Liver (tissue), 8 donors: ENCODE measurements at regions not wholly inside any gene's neighbourhood (a gene's known extent, or its start where the extent isn't known, plus 50 kb on each side); places are given as distances from the start of the nearest gene placed in this dataset.
A peak's percentile ranks its signal among the peaks of the same experiment; 100 is the strongest.

ENCODE experiments used
- DNase-seq: peaks from one replicate; pipeline ENCODE4 v3.0.0-alpha.2; 2017; ENCODE audit warnings: low spot score
- H3K27ac ChIP-seq, 2 donors: one replicate each; pipeline ENCODE4 v1.7.0; 2013; ENCODE audit warnings: inconsistent platforms in 2 of 2, low read length in 2 of 2, control low read depth in 1 of 2, low read depth in 1 of 2, mild to moderate bottlenecking in 1 of 2
- H3K27me3 ChIP-seq, 4 donors: one replicate each; pipeline versions ENCODE4 v1.6.1 to v1.7.0; 2013; ENCODE audit warnings: low read length in 3 of 4, inconsistent platforms in 1 of 4, mild to moderate bottlenecking in 1 of 4, moderate library complexity in 1 of 4; ENCODE audit not compliant: control insufficient read depth in 4 of 4, insufficient read depth in 4 of 4
- H3K36me3 ChIP-seq, 4 donors: one replicate each; pipeline versions ENCODE4 v1.6.1 to v1.7.0; 2013; ENCODE audit warnings: low read length in 3 of 4, mild to moderate bottlenecking in 3 of 4, low read depth in 1 of 4, moderate library complexity in 1 of 4; ENCODE audit not compliant: control insufficient read depth in 4 of 4, insufficient read depth in 3 of 4
- H3K4me1 ChIP-seq, 4 donors: one replicate each; pipeline versions ENCODE4 v1.6.1 to v1.7.0; 2013; ENCODE audit warnings: low read length in 3 of 4, mild to moderate bottlenecking in 3 of 4, moderate library complexity in 1 of 4; ENCODE audit not compliant: control insufficient read depth in 4 of 4, insufficient read depth in 4 of 4
- H3K4me3 ChIP-seq, 3 donors: one replicate each; pipeline versions ENCODE4 v1.6.1 to v1.7.0; 2013; ENCODE audit warnings: low read length in 3 of 3, control low read depth in 1 of 3, low read depth in 1 of 3, mild to moderate bottlenecking in 1 of 3
- H3K9ac ChIP-seq, 2 donors: one replicate each; pipeline ENCODE4 v1.7.0; 2013; ENCODE audit warnings: low read length in 2 of 2, mild to moderate bottlenecking in 2 of 2, moderate library complexity in 2 of 2, control low read depth in 1 of 2, low read depth in 1 of 2
- H3K9me3 ChIP-seq, 4 donors: one replicate each; pipeline versions ENCODE4 v1.6.1 to v1.7.0; 2013; ENCODE audit warnings: low read length in 3 of 4; ENCODE audit not compliant: control insufficient read depth in 4 of 4
- EGR1 ChIP-seq, 2 donors: IDR thresholded peaks; 2 replicates each; pipeline ENCODE4 v1.6.1; 2016 to 2018; ENCODE audit warnings: antibody characterized with exemption in 2 of 2, low read depth in 2 of 2
- FOXA1 ChIP-seq: IDR thresholded peaks from 2 replicates; pipeline ENCODE4 v1.6.1; 2016; ENCODE audit warnings: antibody characterized with exemption
- FOXA2 ChIP-seq: IDR thresholded peaks from 2 replicates; pipeline ENCODE4 v1.6.1; 2016; ENCODE audit warnings: antibody characterized with exemption
- GABPA ChIP-seq, 2 donors: IDR thresholded peaks in 1 of 2; conservative IDR thresholded peaks in 1 of 2; 2 replicates each; pipeline ENCODE4 v1.6.1; 2016; ENCODE audit warnings: antibody characterized with exemption in 2 of 2, mild to moderate bottlenecking in 1 of 2, moderate library complexity in 1 of 2
- HNF4A ChIP-seq, 2 donors: conservative IDR thresholded peaks; 2 replicates each; pipeline ENCODE4 v1.6.1; 2016; ENCODE audit warnings: antibody characterized with exemption in 2 of 2, mild to moderate bottlenecking in 2 of 2
- NR2F2 ChIP-seq: IDR thresholded peaks from 2 replicates; pipeline ENCODE4 v1.6.1; 2016; ENCODE audit warnings: antibody characterized with exemption
- RAD21 ChIP-seq, 2 donors: IDR thresholded peaks; 2 replicates each; pipeline ENCODE4 v1.6.1; 2016; ENCODE audit warnings: antibody characterized with exemption in 2 of 2, mild to moderate bottlenecking in 2 of 2
- SP1 ChIP-seq: IDR thresholded peaks from 2 replicates; pipeline ENCODE4 v1.6.1; 2018; ENCODE audit warnings: antibody characterized with exemption, mild to moderate bottlenecking
- TAF1 ChIP-seq: conservative IDR thresholded peaks from 2 replicates; pipeline ENCODE4 v1.6.1; 2016; ENCODE audit warnings: antibody characterized with exemption, mild to moderate bottlenecking
- YY1 ChIP-seq: IDR thresholded peaks from 2 replicates; pipeline ENCODE4 v1.6.1; 2016; ENCODE audit warnings: antibody characterized with exemption, mild to moderate bottlenecking
- WGBS: extraction: QIAGEN DNeasy Blood & Tissue Kit; methylation state at CpG from one replicate; pipeline ENCODE4 v1.1.7; 2013; 5-methylcytosine and 5-hydroxymethylcytosine counted together
- TF ChIP-seq, protein P1 (sequence below): fragments of 150-350 bp; IDR thresholded peaks from 2 replicates; pipeline ENCODE4 v1.5.1; 2017; ENCODE audit warnings: improper control_type of control experiment, low read depth, low read length; ENCODE audit not compliant: missing input control
- TF ChIP-seq, protein P2 (sequence below): IDR thresholded peaks from 2 replicates; pipeline ENCODE4 v1.6.1; 2016; ENCODE audit warnings: antibody characterized with exemption
- TF ChIP-seq, protein P3 (sequence below): IDR thresholded peaks from 2 replicates; pipeline ENCODE4 v1.6.1; 2016; ENCODE audit warnings: antibody characterized with exemption, mild to moderate bottlenecking
- TF ChIP-seq, protein P4 (sequence below): IDR thresholded peaks from 2 replicates; pipeline ENCODE4 v1.6.1; 2016; ENCODE audit warnings: antibody characterized with exemption
- donor health status: healthy.
- donor health status: healthy.
- donor health status: healthy.
- donor health status: healthy.
- donor health status: healthy.

DNA sequence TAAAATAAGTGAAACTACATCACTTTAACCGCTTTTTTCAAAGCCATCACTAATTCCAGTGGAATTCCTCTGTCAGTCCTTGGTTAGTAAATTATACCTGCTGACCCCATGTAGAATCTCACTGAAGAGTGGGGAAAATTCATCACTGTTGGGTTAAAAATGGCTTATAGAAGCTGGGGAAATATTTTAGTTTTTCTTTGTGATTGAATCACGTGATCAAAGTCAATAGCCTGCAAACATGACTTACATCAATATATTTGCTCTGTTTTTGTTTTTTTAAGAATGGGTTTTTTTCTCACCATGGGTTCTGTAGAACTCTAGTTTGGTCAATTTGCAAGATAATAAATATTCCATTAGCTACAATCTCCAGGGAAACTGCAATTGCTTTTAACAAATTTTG lies 445.2 kb upstream of the FAM47C start:
- Histone ChIP-seq H3K36me3 (no peaks in the 10 kb centered on the region), H3K27ac (no peak overlapping the region), H3K4me1 (no peaks in the 10 kb centered on the region), H3K27me3 (no peaks in the 10 kb centered on the region), H3K9me3 (no peaks in the 10 kb centered on the region), H3K4me3 (no peak overlapping the region), H3K9ac (no peak overlapping the region)
- no peak for DNase-seq
- TF ChIP-seq GABPA (IDR thresholded peaks at IDR 0.05 in 1 of 2, conservative IDR thresholded peaks at IDR 0.05 in 1 of 2), result no peak
- TF ChIP-seq, protein P1, sequence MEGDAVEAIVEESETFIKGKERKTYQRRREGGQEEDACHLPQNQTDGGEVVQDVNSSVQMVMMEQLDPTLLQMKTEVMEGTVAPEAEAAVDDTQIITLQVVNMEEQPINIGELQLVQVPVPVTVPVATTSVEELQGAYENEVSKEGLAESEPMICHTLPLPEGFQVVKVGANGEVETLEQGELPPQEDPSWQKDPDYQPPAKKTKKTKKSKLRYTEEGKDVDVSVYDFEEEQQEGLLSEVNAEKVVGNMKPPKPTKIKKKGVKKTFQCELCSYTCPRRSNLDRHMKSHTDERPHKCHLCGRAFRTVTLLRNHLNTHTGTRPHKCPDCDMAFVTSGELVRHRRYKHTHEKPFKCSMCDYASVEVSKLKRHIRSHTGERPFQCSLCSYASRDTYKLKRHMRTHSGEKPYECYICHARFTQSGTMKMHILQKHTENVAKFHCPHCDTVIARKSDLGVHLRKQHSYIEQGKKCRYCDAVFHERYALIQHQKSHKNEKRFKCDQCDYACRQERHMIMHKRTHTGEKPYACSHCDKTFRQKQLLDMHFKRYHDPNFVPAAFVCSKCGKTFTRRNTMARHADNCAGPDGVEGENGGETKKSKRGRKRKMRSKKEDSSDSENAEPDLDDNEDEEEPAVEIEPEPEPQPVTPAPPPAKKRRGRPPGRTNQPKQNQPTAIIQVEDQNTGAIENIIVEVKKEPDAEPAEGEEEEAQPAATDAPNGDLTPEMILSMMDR, result no peak
- TF ChIP-seq, protein P2, sequence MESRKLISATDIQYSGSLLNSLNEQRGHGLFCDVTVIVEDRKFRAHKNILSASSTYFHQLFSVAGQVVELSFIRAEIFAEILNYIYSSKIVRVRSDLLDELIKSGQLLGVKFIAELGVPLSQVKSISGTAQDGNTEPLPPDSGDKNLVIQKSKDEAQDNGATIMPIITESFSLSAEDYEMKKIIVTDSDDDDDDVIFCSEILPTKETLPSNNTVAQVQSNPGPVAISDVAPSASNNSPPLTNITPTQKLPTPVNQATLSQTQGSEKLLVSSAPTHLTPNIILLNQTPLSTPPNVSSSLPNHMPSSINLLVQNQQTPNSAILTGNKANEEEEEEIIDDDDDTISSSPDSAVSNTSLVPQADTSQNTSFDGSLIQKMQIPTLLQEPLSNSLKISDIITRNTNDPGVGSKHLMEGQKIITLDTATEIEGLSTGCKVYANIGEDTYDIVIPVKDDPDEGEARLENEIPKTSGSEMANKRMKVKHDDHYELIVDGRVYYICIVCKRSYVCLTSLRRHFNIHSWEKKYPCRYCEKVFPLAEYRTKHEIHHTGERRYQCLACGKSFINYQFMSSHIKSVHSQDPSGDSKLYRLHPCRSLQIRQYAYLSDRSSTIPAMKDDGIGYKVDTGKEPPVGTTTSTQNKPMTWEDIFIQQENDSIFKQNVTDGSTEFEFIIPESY, result no peak
- no peak for TF ChIP-seq EGR1 (IDR thresholded peaks at IDR 0.05; ENCODE audit: low read depth in 2 of 2)
- no peak for TF ChIP-seq HNF4A (conservative IDR thresholded peaks at IDR 0.05)
- TF ChIP-seq TAF1, result no peak
- no peak for TF ChIP-seq FOXA1
- WGBS, result 60% methylated on average over 2 of the region's 2 CpGs

DNA sequence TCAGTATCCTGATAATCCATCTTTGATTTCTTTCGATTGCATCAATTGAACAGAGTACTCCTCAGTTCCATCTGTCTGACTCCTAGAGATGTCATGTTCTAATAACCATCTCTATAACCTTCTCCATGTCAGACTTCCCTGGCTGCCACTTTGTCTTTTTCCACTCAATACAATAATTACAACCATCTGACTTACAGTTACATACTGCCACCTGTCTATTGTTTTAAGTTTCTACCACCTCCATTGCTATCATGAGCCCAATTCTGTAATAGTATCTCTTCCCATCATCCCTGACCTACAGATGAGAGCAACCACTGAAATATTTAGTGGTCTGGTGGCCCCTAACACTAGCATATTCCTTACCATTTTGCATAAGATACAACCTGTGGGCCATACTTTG lies 439.2 kb upstream of the FAM47C start:
- no peak overlapping the region for H3K4me3 ChIP-seq

DNA sequence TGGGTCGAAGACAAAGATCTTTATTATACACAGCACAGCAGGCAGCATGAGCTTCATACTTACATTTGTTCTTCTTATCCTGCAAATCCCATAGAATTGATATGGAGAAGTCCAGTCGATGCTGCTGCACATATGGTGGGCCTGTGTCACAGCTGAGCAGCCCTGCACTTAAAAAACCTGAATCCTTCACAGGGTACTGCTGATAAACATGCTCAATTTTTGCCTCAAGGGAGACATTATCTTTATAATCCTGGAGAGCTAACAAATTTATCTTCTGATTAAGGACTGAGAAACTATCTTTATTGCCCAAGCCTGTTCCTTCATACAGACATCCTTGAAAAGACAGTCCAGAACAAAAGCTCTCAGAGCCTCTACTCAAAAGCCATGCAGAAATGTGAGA lies 434.4 kb upstream of the FAM47C start:
- H3K9ac ChIP-seq, result no peak overlapping the region
- H3K27ac ChIP-seq, result no peak overlapping the region
- no peaks in the 10 kb centered on the region for H3K36me3 ChIP-seq
- no peak overlapping the region for H3K4me3 ChIP-seq
- no peaks in the 10 kb centered on the region for H3K9me3 ChIP-seq
- H3K27me3 ChIP-seq, result no peaks in the 10 kb centered on the region
- no peaks in the 10 kb centered on the region for H3K4me1 ChIP-seq
- no peak for DNase-seq
- 59% methylated on average over 2 of the region's 2 CpGs for WGBS
- no peak for TF ChIP-seq FOXA2
- TF ChIP-seq HNF4A (conservative IDR thresholded peaks at IDR 0.05), result no peak
- TF ChIP-seq, protein P3, sequence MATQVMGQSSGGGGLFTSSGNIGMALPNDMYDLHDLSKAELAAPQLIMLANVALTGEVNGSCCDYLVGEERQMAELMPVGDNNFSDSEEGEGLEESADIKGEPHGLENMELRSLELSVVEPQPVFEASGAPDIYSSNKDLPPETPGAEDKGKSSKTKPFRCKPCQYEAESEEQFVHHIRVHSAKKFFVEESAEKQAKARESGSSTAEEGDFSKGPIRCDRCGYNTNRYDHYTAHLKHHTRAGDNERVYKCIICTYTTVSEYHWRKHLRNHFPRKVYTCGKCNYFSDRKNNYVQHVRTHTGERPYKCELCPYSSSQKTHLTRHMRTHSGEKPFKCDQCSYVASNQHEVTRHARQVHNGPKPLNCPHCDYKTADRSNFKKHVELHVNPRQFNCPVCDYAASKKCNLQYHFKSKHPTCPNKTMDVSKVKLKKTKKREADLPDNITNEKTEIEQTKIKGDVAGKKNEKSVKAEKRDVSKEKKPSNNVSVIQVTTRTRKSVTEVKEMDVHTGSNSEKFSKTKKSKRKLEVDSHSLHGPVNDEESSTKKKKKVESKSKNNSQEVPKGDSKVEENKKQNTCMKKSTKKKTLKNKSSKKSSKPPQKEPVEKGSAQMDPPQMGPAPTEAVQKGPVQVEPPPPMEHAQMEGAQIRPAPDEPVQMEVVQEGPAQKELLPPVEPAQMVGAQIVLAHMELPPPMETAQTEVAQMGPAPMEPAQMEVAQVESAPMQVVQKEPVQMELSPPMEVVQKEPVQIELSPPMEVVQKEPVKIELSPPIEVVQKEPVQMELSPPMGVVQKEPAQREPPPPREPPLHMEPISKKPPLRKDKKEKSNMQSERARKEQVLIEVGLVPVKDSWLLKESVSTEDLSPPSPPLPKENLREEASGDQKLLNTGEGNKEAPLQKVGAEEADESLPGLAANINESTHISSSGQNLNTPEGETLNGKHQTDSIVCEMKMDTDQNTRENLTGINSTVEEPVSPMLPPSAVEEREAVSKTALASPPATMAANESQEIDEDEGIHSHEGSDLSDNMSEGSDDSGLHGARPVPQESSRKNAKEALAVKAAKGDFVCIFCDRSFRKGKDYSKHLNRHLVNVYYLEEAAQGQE, result no peak
- TF ChIP-seq, protein P2, result no peak
- TF ChIP-seq YY1, result no peak
- no peak for TF ChIP-seq SP1
- TF ChIP-seq NR2F2, result no peak
- TF ChIP-seq, protein P4, sequence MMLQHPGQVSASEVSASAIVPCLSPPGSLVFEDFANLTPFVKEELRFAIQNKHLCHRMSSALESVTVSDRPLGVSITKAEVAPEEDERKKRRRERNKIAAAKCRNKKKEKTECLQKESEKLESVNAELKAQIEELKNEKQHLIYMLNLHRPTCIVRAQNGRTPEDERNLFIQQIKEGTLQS, result no peak
- no peak for TF ChIP-seq EGR1 (IDR thresholded peaks at IDR 0.05; ENCODE audit: low read depth in 2 of 2)
- no peak for TF ChIP-seq GABPA (IDR thresholded peaks at IDR 0.05 in 1 of 2, conservative IDR thresholded peaks at IDR 0.05 in 1 of 2)

More for the DNA sequence above, 439.2 kb upstream of the FAM47C start:
- TF ChIP-seq, protein P2, result no peak
- peak in 1 of 2 donors; percentile 14 for TF ChIP-seq RAD21 (IDR thresholded peaks at IDR 0.05)
- DNase-seq, result no peak
- 80% methylated on average over 1 of the region's 1 CpG for WGBS
- H3K27ac ChIP-seq, result no peak overlapping the region
- no peaks in the 10 kb centered on the region for H3K4me1 ChIP-seq
- no peak overlapping the region for H3K9ac ChIP-seq
- no peaks in the 10 kb centered on the region for H3K36me3 ChIP-seq
- H3K9me3 ChIP-seq, result no peaks in the 10 kb centered on the region
- H3K27me3 ChIP-seq, result no peaks in the 10 kb centered on the region
